ENCODE measurements at regions not wholly inside any gene's neighbourhood (a gene's known extent, or its start where the extent isn't known, plus 50 kb on each side); places are given as distances from the start of the nearest gene placed in this dataset.

DNA sequence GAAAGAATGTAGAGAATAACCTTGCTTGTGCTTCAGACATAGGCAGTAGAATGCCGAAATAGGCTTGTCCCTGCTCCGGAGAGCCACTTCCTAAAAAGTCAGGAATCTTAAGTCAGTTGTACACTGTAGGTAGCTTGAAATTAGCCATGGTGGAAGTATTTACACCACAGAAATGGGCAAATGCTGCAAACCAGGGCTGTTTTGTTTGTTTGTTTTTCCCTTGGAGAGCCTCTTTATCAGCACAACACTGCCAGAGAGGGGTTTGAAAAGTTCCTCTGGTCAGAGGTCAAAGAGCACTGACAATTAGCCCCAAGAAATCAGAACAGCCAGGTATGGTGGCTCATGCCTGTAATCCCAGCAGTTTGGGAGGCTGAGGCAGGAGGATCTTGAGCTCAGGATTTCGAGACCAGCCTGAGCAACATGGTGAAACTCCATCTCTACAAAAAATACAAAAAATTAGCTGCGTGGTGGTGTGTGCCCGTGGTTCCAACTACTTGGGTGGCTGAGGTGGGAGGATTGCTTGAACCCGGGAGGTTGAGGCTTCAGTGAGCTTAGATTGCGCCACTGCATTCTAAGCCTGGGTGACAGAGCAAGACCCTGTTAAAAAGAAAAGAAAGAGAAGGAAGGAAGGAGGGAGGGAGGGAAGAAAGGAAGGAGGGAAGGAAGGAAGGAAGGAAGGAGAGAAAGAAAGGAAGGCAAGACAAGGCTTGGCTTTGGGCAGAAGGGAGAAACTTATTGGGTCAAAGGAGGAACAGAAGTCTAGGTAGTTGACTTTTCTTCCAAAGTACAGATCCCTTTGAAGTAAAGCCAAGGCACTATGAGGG, 61.0 kb upstream of the ZMYND8 start:
- no peak overlapping the region for H3K4me3 ChIP-seq
- no peak for TF ChIP-seq EP300 (IDR thresholded peaks at IDR 0.05)
- TF ChIP-seq, protein P1, sequence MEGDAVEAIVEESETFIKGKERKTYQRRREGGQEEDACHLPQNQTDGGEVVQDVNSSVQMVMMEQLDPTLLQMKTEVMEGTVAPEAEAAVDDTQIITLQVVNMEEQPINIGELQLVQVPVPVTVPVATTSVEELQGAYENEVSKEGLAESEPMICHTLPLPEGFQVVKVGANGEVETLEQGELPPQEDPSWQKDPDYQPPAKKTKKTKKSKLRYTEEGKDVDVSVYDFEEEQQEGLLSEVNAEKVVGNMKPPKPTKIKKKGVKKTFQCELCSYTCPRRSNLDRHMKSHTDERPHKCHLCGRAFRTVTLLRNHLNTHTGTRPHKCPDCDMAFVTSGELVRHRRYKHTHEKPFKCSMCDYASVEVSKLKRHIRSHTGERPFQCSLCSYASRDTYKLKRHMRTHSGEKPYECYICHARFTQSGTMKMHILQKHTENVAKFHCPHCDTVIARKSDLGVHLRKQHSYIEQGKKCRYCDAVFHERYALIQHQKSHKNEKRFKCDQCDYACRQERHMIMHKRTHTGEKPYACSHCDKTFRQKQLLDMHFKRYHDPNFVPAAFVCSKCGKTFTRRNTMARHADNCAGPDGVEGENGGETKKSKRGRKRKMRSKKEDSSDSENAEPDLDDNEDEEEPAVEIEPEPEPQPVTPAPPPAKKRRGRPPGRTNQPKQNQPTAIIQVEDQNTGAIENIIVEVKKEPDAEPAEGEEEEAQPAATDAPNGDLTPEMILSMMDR (IDR thresholded peaks at IDR 0.05): no peak
- TF ChIP-seq POLR2A (IDR thresholded peaks at IDR 0.05): no peak
- TF ChIP-seq POLR2AphosphoS5 (IDR thresholded peaks at IDR 0.05): no peak
- ATAC-seq: no peak
- H3K9me3 ChIP-seq: no peaks in the 10 kb centered on the region
- WGBS, 2 donors (ENCODE audit: low coverage in 1 of 2): 82 to 100% methylated on average over 2 to 6 of the region's 7 CpGs
- no peaks in the 10 kb centered on the region for H3K27me3 ChIP-seq
- no peaks in the 10 kb centered on the region for H3K36me3 ChIP-seq
- H3K4me1 ChIP-seq: peaks cover 0 to 10% (median 0%) of the 10 kb centered on the region in 3 donors
- H3K27ac ChIP-seq: no peak overlapping the region

DNA sequence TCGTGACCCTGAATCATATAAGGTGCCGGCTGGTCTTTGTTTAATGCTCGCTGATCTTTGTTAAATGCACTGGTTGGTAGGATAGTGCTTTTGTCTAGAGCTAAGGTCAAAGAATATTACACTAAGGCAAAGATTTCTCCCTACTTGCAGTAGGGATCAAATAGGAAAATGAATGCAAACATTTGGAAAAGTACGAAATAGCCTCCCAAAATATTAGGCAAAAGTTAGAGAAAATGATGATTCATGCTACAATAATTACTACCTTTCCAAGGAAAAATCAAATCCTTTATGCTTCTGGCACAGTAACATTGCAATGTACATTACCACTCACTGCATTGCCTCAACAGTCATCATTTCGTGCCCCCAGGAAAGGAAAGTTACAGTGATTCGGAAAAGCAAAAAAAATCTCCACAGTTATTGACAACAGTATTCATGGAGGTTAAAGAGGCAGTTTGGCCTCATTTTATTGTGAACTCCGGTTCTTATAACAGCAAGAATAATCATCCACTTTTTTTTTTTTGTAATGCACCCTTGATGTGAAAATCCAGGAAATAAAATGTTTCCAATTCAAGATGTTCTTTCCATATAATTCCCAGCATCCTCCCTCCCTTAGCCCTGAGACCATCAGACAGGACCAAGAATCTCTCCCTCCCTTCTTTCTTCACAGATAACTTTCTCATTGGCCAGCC, 61.7 kb upstream of the ZMYND8 start:
- WGBS, 2 donors (ENCODE audit: low coverage in 1 of 2): 63 to 66% methylated on average over 7 of the region's 7 CpGs
- Histone ChIP-seq H3K9me3 (no peaks in the 10 kb centered on the region), H3K27me3 (no peaks in the 10 kb centered on the region), H3K4me3 (no peak overlapping the region), H3K4me1 (peaks cover 0 to 10% (median 0%) of the 10 kb centered on the region in 3 donors), H3K27ac (no peak overlapping the region), H3K36me3 (no peaks in the 10 kb centered on the region)
- no peak for ATAC-seq
- TF ChIP-seq EP300 (IDR thresholded peaks at IDR 0.05): no peak
- TF ChIP-seq, protein P1 (IDR thresholded peaks at IDR 0.05): no peak
- TF ChIP-seq POLR2AphosphoS5 (IDR thresholded peaks at IDR 0.05): no peak
- TF ChIP-seq POLR2A (IDR thresholded peaks at IDR 0.05): no peak

DNA sequence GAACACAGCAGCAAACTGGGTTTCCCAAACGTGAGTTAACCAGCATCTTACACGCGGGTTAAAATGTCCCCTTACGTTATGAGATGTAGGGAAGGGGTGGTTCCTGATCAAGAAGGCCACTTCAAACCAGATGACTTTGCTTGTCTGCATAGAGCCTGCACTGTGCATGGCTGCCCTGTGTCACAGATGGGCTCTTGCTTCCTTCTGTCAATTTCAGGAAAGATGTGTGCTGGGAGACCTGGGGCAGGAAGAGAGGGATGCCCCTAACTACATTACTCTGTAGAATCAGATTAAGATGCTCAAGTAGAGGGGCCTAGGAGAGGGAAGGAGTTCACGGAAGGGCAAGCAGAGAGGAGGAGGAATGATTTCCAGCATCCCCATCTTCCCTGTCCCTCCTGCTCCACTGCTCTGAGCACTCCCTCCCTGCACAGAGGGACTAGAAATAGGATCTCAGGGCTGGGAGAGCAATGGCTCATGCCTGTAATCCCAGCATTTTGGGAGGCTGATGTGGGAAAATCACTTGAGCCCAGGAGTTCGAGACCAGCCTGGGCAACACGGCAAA, 63.5 kb upstream of the ZMYND8 start:
- no peak for TF ChIP-seq POLR2A (IDR thresholded peaks at IDR 0.05)
- TF ChIP-seq EP300 (IDR thresholded peaks at IDR 0.05): no peak
- no peak for TF ChIP-seq POLR2AphosphoS5 (IDR thresholded peaks at IDR 0.05)
- TF ChIP-seq, protein P1 (IDR thresholded peaks at IDR 0.05): no peak
- H3K4me1 ChIP-seq: peaks cover 0 to 3% (median 0%) of the 10 kb centered on the region in 3 donors
- WGBS, 2 donors (ENCODE audit: low coverage in 1 of 2): 84 to 90% methylated on average over 2 to 4 of the region's 7 CpGs

DNA sequence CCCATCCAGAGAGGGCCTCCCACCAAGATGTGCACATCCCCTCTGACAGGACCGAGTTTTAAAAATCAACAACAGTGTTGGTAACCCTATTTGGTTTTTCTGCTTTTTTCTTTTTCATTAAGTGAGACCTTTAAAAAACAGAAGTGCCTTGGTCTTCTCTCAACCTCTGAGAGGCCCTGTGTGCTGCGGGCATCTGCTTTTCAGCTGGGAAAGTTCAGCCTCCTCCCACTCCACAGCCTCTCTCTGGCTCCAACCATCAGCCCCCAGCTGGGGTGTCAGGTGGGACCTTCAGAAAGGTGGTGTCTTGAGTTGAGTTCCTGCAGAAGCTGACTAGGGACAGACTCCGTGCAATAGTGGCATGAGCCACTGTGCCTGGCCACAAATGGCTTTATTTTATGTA, 64.6 kb upstream of the ZMYND8 start:
- 58 to 74% methylated on average over 2 to 3 of the region's 3 CpGs for WGBS, 2 donors (ENCODE audit: low coverage in 1 of 2)
- Histone ChIP-seq H3K4me3 (no peak overlapping the region), H3K4me1 (no peaks in the 10 kb centered on the region), H3K27ac (no peak overlapping the region), H3K27me3 (no peaks in the 10 kb centered on the region), H3K9me3 (no peaks in the 10 kb centered on the region), H3K36me3 (no peaks in the 10 kb centered on the region)
- no peak for ATAC-seq
- TF ChIP-seq POLR2AphosphoS5 (IDR thresholded peaks at IDR 0.05) (no peak), EP300 (IDR thresholded peaks at IDR 0.05) (no peak)

More for the DNA sequence above, 63.5 kb upstream of the ZMYND8 start:
- Histone ChIP-seq H3K36me3 (no peaks in the 10 kb centered on the region), H3K4me3 (no peak overlapping the region), H3K9me3 (no peaks in the 10 kb centered on the region), H3K27ac (no peak overlapping the region), H3K27me3 (no peaks in the 10 kb centered on the region)
- ATAC-seq: no peak

DNA sequence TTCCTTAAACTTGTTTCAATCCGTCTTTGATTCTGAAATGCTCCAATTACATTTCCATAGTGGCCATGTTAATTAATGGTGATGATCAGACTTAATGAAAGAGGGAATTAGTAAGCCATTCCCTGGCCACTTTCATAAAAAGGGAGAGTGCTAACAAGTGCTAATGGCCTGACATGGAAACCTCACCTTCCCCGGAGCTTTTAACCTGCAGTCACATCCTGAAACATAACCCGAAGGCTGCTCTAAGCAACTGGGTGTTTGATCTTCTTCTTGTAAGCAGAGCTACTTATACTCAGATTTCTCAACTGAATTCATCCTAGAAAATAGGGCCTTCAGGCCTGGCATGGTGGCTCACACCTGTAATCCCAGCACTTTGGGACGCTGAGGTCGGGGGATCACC, 67.1 kb upstream of the ZMYND8 start:
- 88 to 90% methylated on average over 4 to 5 of the region's 5 CpGs for WGBS, 2 donors (ENCODE audit: low coverage in 1 of 2)
- H3K4me1 ChIP-seq: no peaks in the 10 kb centered on the region

More for the DNA sequence above, 67.1 kb upstream of the ZMYND8 start:
- Histone ChIP-seq H3K4me3 (no peak overlapping the region), H3K9me3 (peaks cover 0 to 20% (median 0%) of the 10 kb centered on the region in 3 donors), H3K27ac (no peak overlapping the region), H3K27me3 (no peaks in the 10 kb centered on the region), H3K36me3 (no peaks in the 10 kb centered on the region)
- TF ChIP-seq POLR2A (IDR thresholded peaks at IDR 0.05) (no peak), POLR2AphosphoS5 (IDR thresholded peaks at IDR 0.05) (no peak), EP300 (IDR thresholded peaks at IDR 0.05) (no peak)
- TF ChIP-seq, protein P1 (IDR thresholded peaks at IDR 0.05): no peak
- ATAC-seq: no peak
